ENCODE measurements at regions not wholly inside any gene's neighbourhood (a gene's known extent, or its start where the extent isn't known, plus 50 kb on each side); places are given as distances from the start of the nearest gene placed in this dataset.

GRCh38 chr10:28903736-28904135, 226.4 kb downstream of the BAMBI start:
- Histone ChIP-seq H3K9me1 (ENCODE audit: control insufficient read depth, insufficient read depth, low read length) (no peaks in the 10 kb centered on the region), H3K27me3 (ENCODE audit: control insufficient read depth in 2 of 2, insufficient read depth in 2 of 2, low read length in 2 of 2) (no peaks in the 10 kb centered on the region), H3K36me3 (ENCODE audit: control insufficient read depth, insufficient read depth, low read length) (no peaks in the 10 kb centered on the region), H3K9me3 (replicated peaks; ENCODE audit: control insufficient read depth, insufficient read depth, low read depth, low read length) (no peaks in the 10 kb centered on the region), H3K4me3 (no peak overlapping the region), H3K27ac (ENCODE audit: extremely low read depth, low read depth, low read length) (no peak overlapping the region), H3K9ac (ENCODE audit: insufficient read depth in 1 of 2, low read depth in 2 of 2, low read length in 2 of 2) (no peak overlapping the region), H3K79me2 (ENCODE audit: control insufficient read depth, insufficient read depth, low read length) (no peaks in the 10 kb centered on the region), H2AFZ (ENCODE audit: low read depth, low read length) (no peak overlapping the region), H3K4me2 (ENCODE audit: insufficient read depth, low read length) (no peak overlapping the region), H3K4me1 (replicated peaks in 1 of 2; ENCODE audit: control insufficient read depth in 2 of 2, insufficient read depth in 2 of 2, low read length in 2 of 2) (peaks cover 4 to 12% of the 10 kb centered on the region in 2 experiments; a peak in 3 of 5 replicates), H4K20me1 (replicated peaks; ENCODE audit: control insufficient read depth, insufficient read depth, low read length) (no peaks in the 10 kb centered on the region)
- ChIA-PET CTCF (ENCODE audit: low intra/inter-chr PET ratio) (no interaction called here), POLR2A (interaction anchor here (1.0 to 1.7 kb wide), 2 partner anchors 12 kb away, joined by 3 to 5 read pairs; no protein-coding TSS in a partner anchor)
- 58% methylated on average over 6 of the region's 6 CpGs for WGBS (ENCODE audit: insufficient coverage, low coverage, missing lambda C conversion rate)
- in situ Hi-C loops (cut with MboI) (no loop called here), intact Hi-C loops (cut with micrococcal nuclease) (no loop called here)
- no peak for ATAC-seq
- no peak for FAIRE-seq
- TF ChIP-seq CHAMP1 (IDR thresholded peaks at IDR 0.05): no peak
- TF ChIP-seq XRCC3 (IDR thresholded peaks at IDR 0.05): no peak
- no peak for TF ChIP-seq ZNF212 (CRISPR knock-in tag; IDR thresholded peaks at IDR 0.05)
- no peak for TF ChIP-seq RBM25 (IDR thresholded peaks at IDR 0.05; ENCODE audit: low read depth, low read length, severe bottlenecking)
- TF ChIP-seq HMBOX1 (IDR thresholded peaks at IDR 0.05): no peak
- no peak for TF ChIP-seq TEAD1 (CRISPR knock-in tag; IDR thresholded peaks at IDR 0.05)
- TF ChIP-seq PKNOX1 (IDR thresholded peaks at IDR 0.05): no peak
- no peak for TF ChIP-seq YBX1 (IDR thresholded peaks at IDR 0.05)
- TF ChIP-seq NFIC (IDR thresholded peaks at IDR 0.05): no peak
- no peak for TF ChIP-seq MCM2 (IDR thresholded peaks at IDR 0.05; ENCODE audit: low read depth)
- no peak for TF ChIP-seq CREBBP (IDR thresholded peaks at IDR 0.05; ENCODE audit: low read depth, low read length)
- TF ChIP-seq ZEB2 (IDR thresholded peaks at IDR 0.05): no peak
- no TSS peak for BruUV-seq (replicated peaks)
- no peak for DNase-seq (ENCODE audit: extremely low read depth in 1 of 4, low spot score in 3 of 4)
